Suprapubic skin (tissue), 4 donors: ENCODE measurements at regions not wholly inside any gene's neighbourhood (a gene's known extent, or its start where the extent isn't known, plus 50 kb on each side); places are given as distances from the start of the nearest gene placed in this dataset.

Experiments used
- EP300 ChIP-seq: sonication (generic); formaldehyde crosslinking; IDR thresholded peaks from one replicate; pipeline ENCODE4 v1.6.1; 2017; ENCODE audit warnings: antibody characterized with exemption
- POLR2A ChIP-seq, 2 donors: fragments of 450-650 bp; IDR thresholded peaks; one replicate each; pipeline ENCODE4 v1.6.1; 2017; ENCODE audit warnings: antibody characterized with exemption in 2 of 2, mild to moderate bottlenecking in 2 of 2, moderate library complexity in 2 of 2
- POLR2AphosphoS5 ChIP-seq, 3 donors: sonication (generic); formaldehyde crosslinking; IDR thresholded peaks; one replicate each; pipeline ENCODE4 v1.6.1; 2017; ENCODE audit warnings: antibody characterized with exemption in 3 of 3
- TF ChIP-seq, protein P1 (sequence below), 2 donors: fragments of 200-600 bp in 1 of 2; fragments of 450-650 bp in 1 of 2; sonication (generic) in 1 of 2; IDR thresholded peaks; one replicate each; pipeline ENCODE4 v1.5.1; 2016 to 2019; ENCODE audit warnings: antibody characterized with exemption in 2 of 2, mild to moderate bottlenecking in 1 of 2, moderate library complexity in 1 of 2

DNA sequence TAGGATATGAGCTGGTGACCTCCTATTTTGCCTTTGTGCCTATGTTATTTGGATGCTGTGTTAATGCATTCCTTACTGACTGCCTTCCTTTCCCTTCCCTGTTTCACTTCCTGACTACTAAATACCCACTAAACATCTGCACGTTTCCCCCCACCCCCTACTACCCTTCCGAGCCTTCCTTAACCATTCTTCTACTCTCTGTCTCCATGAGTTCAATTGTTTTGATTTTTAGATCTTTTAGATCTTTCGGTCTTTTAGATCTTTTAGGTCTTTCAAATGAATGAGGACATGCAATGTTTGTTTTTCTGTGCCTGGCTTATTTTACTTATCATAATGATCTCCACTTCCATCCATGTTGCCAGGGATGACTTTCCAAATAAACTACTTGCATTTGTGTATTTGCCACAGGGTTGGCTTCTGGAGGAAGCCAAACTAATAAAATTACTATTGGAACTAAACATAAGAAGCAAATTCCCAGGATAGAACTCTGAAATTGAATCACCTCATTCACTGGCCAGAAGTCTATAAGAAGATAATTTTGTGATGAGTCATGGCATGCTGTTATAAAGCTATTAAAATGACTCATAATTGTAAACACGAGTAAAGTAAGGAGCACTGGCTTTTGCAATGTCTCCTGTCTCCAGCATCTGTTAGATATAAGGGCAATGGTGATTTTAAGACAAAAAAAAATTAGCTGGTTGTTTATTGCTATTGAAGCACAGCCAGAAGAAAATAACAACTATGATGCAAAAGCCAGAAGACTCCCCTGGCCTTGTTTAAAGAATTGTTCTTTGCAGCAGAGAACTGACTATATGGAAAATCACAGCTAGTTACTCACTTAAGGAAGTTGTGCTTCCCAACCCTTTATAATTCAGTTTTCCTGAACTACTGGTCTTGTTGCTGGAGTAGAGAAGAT lies 586.3 kb downstream of the LRFN5 start:
- TF ChIP-seq POLR2AphosphoS5 (IDR thresholded peaks at IDR 0.05) (no peak), POLR2A (IDR thresholded peaks at IDR 0.05) (no peak), EP300 (no peak)
- TF ChIP-seq, protein P1, sequence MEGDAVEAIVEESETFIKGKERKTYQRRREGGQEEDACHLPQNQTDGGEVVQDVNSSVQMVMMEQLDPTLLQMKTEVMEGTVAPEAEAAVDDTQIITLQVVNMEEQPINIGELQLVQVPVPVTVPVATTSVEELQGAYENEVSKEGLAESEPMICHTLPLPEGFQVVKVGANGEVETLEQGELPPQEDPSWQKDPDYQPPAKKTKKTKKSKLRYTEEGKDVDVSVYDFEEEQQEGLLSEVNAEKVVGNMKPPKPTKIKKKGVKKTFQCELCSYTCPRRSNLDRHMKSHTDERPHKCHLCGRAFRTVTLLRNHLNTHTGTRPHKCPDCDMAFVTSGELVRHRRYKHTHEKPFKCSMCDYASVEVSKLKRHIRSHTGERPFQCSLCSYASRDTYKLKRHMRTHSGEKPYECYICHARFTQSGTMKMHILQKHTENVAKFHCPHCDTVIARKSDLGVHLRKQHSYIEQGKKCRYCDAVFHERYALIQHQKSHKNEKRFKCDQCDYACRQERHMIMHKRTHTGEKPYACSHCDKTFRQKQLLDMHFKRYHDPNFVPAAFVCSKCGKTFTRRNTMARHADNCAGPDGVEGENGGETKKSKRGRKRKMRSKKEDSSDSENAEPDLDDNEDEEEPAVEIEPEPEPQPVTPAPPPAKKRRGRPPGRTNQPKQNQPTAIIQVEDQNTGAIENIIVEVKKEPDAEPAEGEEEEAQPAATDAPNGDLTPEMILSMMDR (IDR thresholded peaks at IDR 0.05) = no peak
